CD14-positive monocyte (primary cell): ENCODE measurements at regions not wholly inside any gene's neighbourhood (a gene's known extent, or its start where the extent isn't known, plus 50 kb on each side); places are given as distances from the start of the nearest gene placed in this dataset.

ENCODE experiments used
- DNase-seq, 3 donors: peaks; one replicate each; pipeline ENCODE4 v3.0.0-alpha.2; 2011 to 2022
- H2AFZ ChIP-seq: 2 replicates; pipeline ENCODE4 v1.6.0; 2012; ENCODE audit warnings: mild to moderate bottlenecking, low read depth, low read length, inconsistent platforms; ENCODE audit not compliant: insufficient read depth, poor library complexity, severe bottlenecking
- H3K27ac ChIP-seq, 2 donors: 1 replicate in 1 of 2; 2 replicates in 1 of 2; pipeline ENCODE4 v1.5.1; 2012 to 2013; ENCODE audit warnings: low read length in 2 of 2, control low read depth in 1 of 2, inconsistent platforms in 1 of 2, low read depth in 1 of 2, mild to moderate bottlenecking in 1 of 2
- H3K27me3 ChIP-seq, 2 donors: one replicate each; pipeline versions ENCODE4 v1.6.0 to v1.6.1; 2011 to 2013; ENCODE audit warnings: low read length in 2 of 2; ENCODE audit not compliant: control insufficient read depth in 2 of 2, insufficient read depth in 2 of 2
- H3K36me3 ChIP-seq, 2 donors: replicated peaks in 1 of 2; 1 replicate in 1 of 2; 2 replicates in 1 of 2; pipeline versions ENCODE4 v1.5.1 to v1.6.1; 2012 to 2013; ENCODE audit warnings: low read length in 2 of 2, control low read depth in 1 of 2, inconsistent platforms in 1 of 2, mild to moderate bottlenecking in 1 of 2; ENCODE audit not compliant: insufficient read depth in 2 of 2, control insufficient read depth in 1 of 2
- H3K4me1 ChIP-seq, 2 donors: 1 replicate in 1 of 2; 2 replicates in 1 of 2; pipeline versions ENCODE4 v1.5.1 to v1.6.1; 2012 to 2013; ENCODE audit warnings: low read length in 2 of 2, control low read depth in 1 of 2, inconsistent platforms in 1 of 2, mild to moderate bottlenecking in 1 of 2, moderate library complexity in 1 of 2; ENCODE audit not compliant: insufficient read depth in 2 of 2, control insufficient read depth in 1 of 2
- H3K4me2 ChIP-seq: replicated peaks from 2 replicates; pipeline ENCODE3; 2012; ENCODE audit warnings: low read length, moderate library complexity, mild to moderate bottlenecking; ENCODE audit not compliant: poor library complexity, severe bottlenecking; ENCODE audit errors: extremely low read depth
- H3K4me3 ChIP-seq, 3 experiments: fragments of 200-600 bp in 1 of 3; sonication (generic) in 1 of 3; replicated peaks in 1 of 3; 1 replicate in 2 of 3; 2 replicates in 1 of 3; pipeline ENCODE4 v1.5.1; 2011 to 2013; ENCODE audit warnings: low read length in 3 of 3, mild to moderate bottlenecking in 3 of 3, control low read depth in 2 of 3, low read depth in 2 of 3, inconsistent platforms in 1 of 3, moderate library complexity in 1 of 3
- H3K79me2 ChIP-seq: 2 replicates; pipeline ENCODE4 v1.6.0; 2012; ENCODE audit warnings: mild to moderate bottlenecking, control low read depth, inconsistent platforms, low read length, moderate library complexity; ENCODE audit not compliant: insufficient read depth
- H3K9ac ChIP-seq: 2 replicates; pipeline ENCODE4 v1.6.0; 2017; ENCODE audit warnings: low read length, mild to moderate bottlenecking; ENCODE audit not compliant: insufficient read depth, poor library complexity, severe bottlenecking
- H3K9me3 ChIP-seq, 2 donors: replicated peaks in 1 of 2; 1 replicate in 1 of 2; 2 replicates in 1 of 2; pipeline versions ENCODE4 v1.5.1 to v1.6.1; 2012 to 2013; ENCODE audit warnings: low read length in 2 of 2, control low read depth in 1 of 2; ENCODE audit not compliant: control insufficient read depth in 1 of 2, insufficient read depth in 1 of 2
- H4K20me1 ChIP-seq: 2 replicates; pipeline ENCODE4 v1.6.0; 2012; ENCODE audit warnings: mild to moderate bottlenecking, low read length, control low read depth, moderate library complexity; ENCODE audit not compliant: insufficient read depth
- H3K27ac Mint-ChIP-seq, 7 donors: one replicate each; pipeline ENCODE4 v1.8.0; 2020; ENCODE audit warnings: mild to moderate bottlenecking in 7 of 7, mixed read lengths in 7 of 7, moderate library complexity in 6 of 7, inconsistent platforms in 2 of 7
- H3K27me3 Mint-ChIP-seq, 3 donors: one replicate each; pipeline ENCODE4 v1.8.0; 2021 to 2022; ENCODE audit warnings: low read depth in 3 of 3, mild to moderate bottlenecking in 3 of 3, mixed read lengths in 3 of 3, moderate library complexity in 3 of 3, inconsistent platforms in 1 of 3
- H3K36me3 Mint-ChIP-seq, 2 donors: one replicate each; pipeline ENCODE4 v1.8.0; 2020; ENCODE audit warnings: mixed read lengths in 2 of 2, inconsistent platforms in 1 of 2, mild to moderate bottlenecking in 1 of 2
- H3K4me1 Mint-ChIP-seq: one replicate; pipeline ENCODE4 v1.8.0; 2020; ENCODE audit warnings: mild to moderate bottlenecking, mixed read lengths
- H3K4me3 Mint-ChIP-seq, 2 donors: one replicate each; pipeline ENCODE4 v1.8.0; 2020; ENCODE audit warnings: mild to moderate bottlenecking in 2 of 2, mixed read lengths in 2 of 2, moderate library complexity in 1 of 2
- H3K9me3 Mint-ChIP-seq, 7 donors: one replicate each; pipeline ENCODE4 v1.8.0; 2020 to 2022; ENCODE audit warnings: mixed read lengths in 7 of 7, mild to moderate bottlenecking in 6 of 7, moderate library complexity in 6 of 7, inconsistent platforms in 2 of 7
- WGBS: methylation state at CpG from one replicate; pipeline ENCODE4 v1.1.5; 2013; ENCODE audit warnings: missing lambda C conversion rate; ENCODE audit not compliant: insufficient coverage; 5-methylcytosine and 5-hydroxymethylcytosine counted together
- intact Hi-C, 2 donors: fragments of 100-400 bp; cut with micrococcal nuclease; formaldehyde crosslinking; loops; one replicate each; pipeline versions ENCODE4 v1.15.0 to v1.15.1; 2023
- TF ChIP-seq, protein P1 (sequence below): fragments of 200-600 bp; IDR thresholded peaks from one replicate; pipeline ENCODE4 v1.8.0; 2022; ENCODE audit warnings: antibody characterized with exemption, mild to moderate bottlenecking

DNA sequence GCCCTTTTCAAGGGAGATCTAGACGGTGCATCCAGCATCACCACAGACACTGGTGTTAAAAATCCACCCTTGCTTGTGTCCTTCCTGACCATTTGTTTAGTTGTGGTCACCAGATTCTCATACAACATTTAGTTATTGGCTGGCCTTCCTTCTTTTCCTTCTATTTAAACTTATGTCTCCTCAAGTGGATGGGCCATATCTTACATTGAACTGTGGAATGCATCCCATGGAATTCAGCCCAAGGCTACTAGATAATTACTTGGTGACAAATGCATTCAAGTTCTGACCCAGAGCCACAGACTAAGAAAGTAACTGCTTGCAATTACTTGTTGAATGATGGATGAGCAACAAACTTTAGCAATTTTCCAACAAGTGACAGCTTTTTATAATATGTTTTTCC lies 198.9 kb upstream of the SSTR4 start:
- Mint-ChIP-seq H3K27ac (no peak overlapping the region), H3K9me3 (peaks cover 0 to 1% (median 0%) of the 10 kb centered on the region in 7 donors), H3K4me1 (no peaks in the 10 kb centered on the region), H3K4me3 (no peak overlapping the region), H3K27me3 (peaks cover 3 to 5% (median 4%) of the 10 kb centered on the region in 3 donors), H3K36me3 (no peaks in the 10 kb centered on the region)
- H3K27me3 ChIP-seq = no peaks in the 10 kb centered on the region
- no peak overlapping the region for H3K4me3 ChIP-seq
- H3K9ac ChIP-seq = no peak overlapping the region
- H3K27ac ChIP-seq = no peak overlapping the region
- H3K4me1 ChIP-seq = no peaks in the 10 kb centered on the region
- intact Hi-C loops = no loop called here
- no peak overlapping the region for H2AFZ ChIP-seq
- no peak overlapping the region for H3K4me2 ChIP-seq
- TF ChIP-seq, protein P1, sequence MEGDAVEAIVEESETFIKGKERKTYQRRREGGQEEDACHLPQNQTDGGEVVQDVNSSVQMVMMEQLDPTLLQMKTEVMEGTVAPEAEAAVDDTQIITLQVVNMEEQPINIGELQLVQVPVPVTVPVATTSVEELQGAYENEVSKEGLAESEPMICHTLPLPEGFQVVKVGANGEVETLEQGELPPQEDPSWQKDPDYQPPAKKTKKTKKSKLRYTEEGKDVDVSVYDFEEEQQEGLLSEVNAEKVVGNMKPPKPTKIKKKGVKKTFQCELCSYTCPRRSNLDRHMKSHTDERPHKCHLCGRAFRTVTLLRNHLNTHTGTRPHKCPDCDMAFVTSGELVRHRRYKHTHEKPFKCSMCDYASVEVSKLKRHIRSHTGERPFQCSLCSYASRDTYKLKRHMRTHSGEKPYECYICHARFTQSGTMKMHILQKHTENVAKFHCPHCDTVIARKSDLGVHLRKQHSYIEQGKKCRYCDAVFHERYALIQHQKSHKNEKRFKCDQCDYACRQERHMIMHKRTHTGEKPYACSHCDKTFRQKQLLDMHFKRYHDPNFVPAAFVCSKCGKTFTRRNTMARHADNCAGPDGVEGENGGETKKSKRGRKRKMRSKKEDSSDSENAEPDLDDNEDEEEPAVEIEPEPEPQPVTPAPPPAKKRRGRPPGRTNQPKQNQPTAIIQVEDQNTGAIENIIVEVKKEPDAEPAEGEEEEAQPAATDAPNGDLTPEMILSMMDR = no peak
- no CpG with 5 or more reads among the region's 1 CpG for WGBS
- H3K36me3 ChIP-seq = no peaks in the 10 kb centered on the region
- H3K79me2 ChIP-seq = no peaks in the 10 kb centered on the region
- H3K9me3 ChIP-seq = no peaks in the 10 kb centered on the region
- no peaks in the 10 kb centered on the region for H4K20me1 ChIP-seq
- DNase-seq = no peak

DNA sequence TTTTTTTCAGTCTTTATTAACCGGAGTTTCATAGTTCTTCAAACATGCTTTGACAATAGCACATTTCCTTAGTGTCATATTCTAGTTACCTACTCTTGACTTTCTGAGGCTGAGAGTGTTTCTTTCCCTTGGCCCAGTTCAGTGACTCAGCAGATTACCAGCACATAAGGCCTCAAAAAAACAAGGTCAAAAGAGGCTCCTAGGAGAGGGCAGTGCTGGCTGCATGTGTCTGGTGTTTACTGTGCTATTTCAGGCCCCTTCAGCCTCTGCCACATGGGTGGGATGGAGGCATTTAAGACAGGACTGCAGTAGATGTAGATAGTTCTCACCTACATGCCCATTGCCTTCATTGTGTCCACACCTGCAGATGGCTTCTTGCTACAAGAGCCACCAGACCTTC lies 198.2 kb upstream of the SSTR4 start:
- WGBS = no CpG with 5 or more reads among the region's 1 CpG
- H3K27me3 ChIP-seq = no peaks in the 10 kb centered on the region
- no peaks in the 10 kb centered on the region for H3K79me2 ChIP-seq
- Mint-ChIP-seq H3K4me3 (no peak overlapping the region), H3K4me1 (no peaks in the 10 kb centered on the region), H3K27ac (no peak overlapping the region), H3K27me3 (peaks cover 3 to 5% (median 4%) of the 10 kb centered on the region in 3 donors), H3K9me3 (peaks cover 0 to 1% (median 0%) of the 10 kb centered on the region in 7 donors), H3K36me3 (no peaks in the 10 kb centered on the region)
- H3K27ac ChIP-seq = no peak overlapping the region
- intact Hi-C loops = no loop called here
- H3K4me3 ChIP-seq = no peak overlapping the region
- H3K9ac ChIP-seq = no peak overlapping the region
- TF ChIP-seq, protein P1 = no peak
- no peaks in the 10 kb centered on the region for H3K36me3 ChIP-seq
- no peaks in the 10 kb centered on the region for H4K20me1 ChIP-seq
- H3K4me2 ChIP-seq = no peak overlapping the region
- no peaks in the 10 kb centered on the region for H3K4me1 ChIP-seq
- DNase-seq = no peak
- H2AFZ ChIP-seq = no peak overlapping the region
- H3K9me3 ChIP-seq = no peaks in the 10 kb centered on the region
